Endodermal cell (in vitro differentiated cells): ENCODE measurements at regions not wholly inside any gene's neighbourhood (a gene's known extent, or its start where the extent isn't known, plus 50 kb on each side); places are given as distances from the start of the nearest gene placed in this dataset.
A peak's percentile ranks its signal among the peaks of the same experiment; 100 is the strongest.

Experiments used
- DNase-seq: peaks from one replicate; pipeline ENCODE4 v3.0.0-alpha.2; 2017
- H3K27ac ChIP-seq: 2 replicates; pipeline ENCODE4 v1.5.1; 2013; ENCODE audit warnings: mild to moderate bottlenecking, low read depth, low read length, moderate library complexity
- H3K27me3 ChIP-seq: 2 replicates; pipeline ENCODE4 v1.6.1; 2013; ENCODE audit warnings: mild to moderate bottlenecking, low read length, moderate library complexity; ENCODE audit not compliant: insufficient read depth, control insufficient read depth, poor library complexity, severe bottlenecking
- H3K36me3 ChIP-seq: 2 replicates; pipeline ENCODE4 v1.7.0; 2013; ENCODE audit warnings: mild to moderate bottlenecking, low read length, moderate library complexity; ENCODE audit not compliant: control insufficient read depth, insufficient read depth
- H3K4me1 ChIP-seq: one replicate; pipeline ENCODE4 v1.7.0; 2013; ENCODE audit warnings: low read length; ENCODE audit not compliant: control insufficient read depth, insufficient read depth
- H3K4me3 ChIP-seq: 2 replicates; pipeline ENCODE4 v1.5.1; 2013; ENCODE audit warnings: mild to moderate bottlenecking, low read length, moderate library complexity
- H3K9ac ChIP-seq: 2 replicates; pipeline ENCODE4 v1.6.1; 2013; ENCODE audit warnings: mild to moderate bottlenecking, low read length, moderate library complexity; ENCODE audit not compliant: poor library complexity, severe bottlenecking; ENCODE audit errors: extremely low read depth
- H3K9me3 ChIP-seq: 2 replicates; pipeline ENCODE4 v1.6.1; 2013; ENCODE audit warnings: mild to moderate bottlenecking, low read length, moderate library complexity; ENCODE audit not compliant: control insufficient read depth
- H3K27ac Mint-ChIP-seq: 2 replicates; pipeline ENCODE4 v1.8.0; 2020; ENCODE audit warnings: mixed read lengths
- H3K27me3 Mint-ChIP-seq: 2 replicates; pipeline ENCODE4 v1.8.0; 2021; ENCODE audit warnings: mild to moderate bottlenecking, mixed read lengths; ENCODE audit not compliant: insufficient read depth
- H3K36me3 Mint-ChIP-seq: 2 replicates; pipeline ENCODE4 v1.8.0; 2020; ENCODE audit warnings: low read depth, mixed read lengths
- H3K4me1 Mint-ChIP-seq: 2 replicates; pipeline ENCODE4 v1.8.0; 2020; ENCODE audit warnings: mixed read lengths
- H3K4me3 Mint-ChIP-seq: 2 replicates; pipeline ENCODE4 v1.8.0; 2020; ENCODE audit warnings: mild to moderate bottlenecking, moderate library complexity, mixed read lengths
- H3K9me3 Mint-ChIP-seq: 2 replicates; pipeline ENCODE4 v1.8.0; 2020; ENCODE audit warnings: mild to moderate bottlenecking, mixed read lengths
- CTCF ChIP-seq: fragments of 200-600 bp; sonication (generic); conservative IDR thresholded peaks from 2 replicates; pipeline ENCODE4 v1.5.0; 2021; ENCODE audit warnings: antibody characterized with exemption, mild to moderate bottlenecking
- whole genome bisulfite sequencing, 2 experiments: methylation state at CpG; one replicate each; pipeline versions ENCODE4 v1.1.5 to v1.1.7; 2013; ENCODE audit warnings: missing lambda C conversion rate in 2 of 2, mixed read lengths in 1 of 2; ENCODE audit not compliant: insufficient coverage in 1 of 2, insufficient read length in 1 of 2; 5-methylcytosine and 5-hydroxymethylcytosine counted together

- Mint-ChIP-seq H3K4me1 (peaks cover 47% of the 10 kb centered on the region), H3K27me3 (no peaks in the 10 kb centered on the region), H3K9me3 (peaks cover 9% of the 10 kb centered on the region), H3K27ac (peak overlapping the region; percentile 80), H3K4me3 (no peak overlapping the region), H3K36me3 (peaks cover 3% of the 10 kb centered on the region)
- DNase-seq, result no peak
- Histone ChIP-seq H3K27ac (no peak overlapping the region), H3K27me3 (no peaks in the 10 kb centered on the region), H3K4me1 (peaks cover 19% of the 10 kb centered on the region), H3K4me3 (peak overlapping the region; percentile 38), H3K36me3 (no peaks in the 10 kb centered on the region), H3K9me3 (no peaks in the 10 kb centered on the region), H3K9ac (no peak overlapping the region)
- no peak for TF ChIP-seq CTCF
- 71 to 75% methylated on average over 1 to 3 of the region's 3 CpGs for WGBS, 2 experiments
Measured at GRCh38 chr6:145018027-145018426, 717.3 kb downstream of the EPM2A start.

GRCh38 chr6:145020114-145020513, 715.2 kb downstream of the EPM2A start:
- no peak overlapping the region for H3K27ac Mint-ChIP-seq
- H3K4me1 ChIP-seq, result peaks cover 17% of the 10 kb centered on the region
- DNase-seq, result no peak
- H3K4me1 Mint-ChIP-seq, result peaks cover 41% of the 10 kb centered on the region
- no peak overlapping the region for H3K9ac ChIP-seq
- peaks cover 3% of the 10 kb centered on the region for H3K36me3 Mint-ChIP-seq
- no peak overlapping the region for H3K4me3 ChIP-seq
- H3K27me3 Mint-ChIP-seq, result no peaks in the 10 kb centered on the region
- H3K36me3 ChIP-seq, result no peaks in the 10 kb centered on the region
- H3K9me3 ChIP-seq, result no peaks in the 10 kb centered on the region
- no peak overlapping the region for H3K27ac ChIP-seq
- peaks cover 9% of the 10 kb centered on the region for H3K9me3 Mint-ChIP-seq
- H3K27me3 ChIP-seq, result no peaks in the 10 kb centered on the region
- WGBS, 2 experiments, result 94 to 100% methylated on average over 2 of the region's 2 CpGs
- TF ChIP-seq CTCF, result no peak
- no peak overlapping the region for H3K4me3 Mint-ChIP-seq

GRCh38 chr6:145020543-145020942, 714.8 kb downstream of the EPM2A start:
- WGBS, 2 experiments, result 98 to 100% methylated on average over 1 of the region's 1 CpG
- peaks cover 13% of the 10 kb centered on the region for H3K4me1 ChIP-seq
- no peak overlapping the region for H3K9ac ChIP-seq
- Mint-ChIP-seq H3K4me1 (peaks cover 41% of the 10 kb centered on the region), H3K4me3 (no peak overlapping the region), H3K27ac (no peak overlapping the region), H3K36me3 (peaks cover 3% of the 10 kb centered on the region), H3K9me3 (peaks cover 9% of the 10 kb centered on the region), H3K27me3 (no peaks in the 10 kb centered on the region)
- H3K4me3 ChIP-seq, result no peak overlapping the region
- H3K9me3 ChIP-seq, result no peaks in the 10 kb centered on the region
- TF ChIP-seq CTCF, result no peak
- H3K27me3 ChIP-seq, result no peaks in the 10 kb centered on the region
- no peak overlapping the region for H3K27ac ChIP-seq
- H3K36me3 ChIP-seq, result no peaks in the 10 kb centered on the region
- no peak for DNase-seq
